ENCODE measurements at regions not wholly inside any gene's neighbourhood (a gene's known extent, or its start where the extent isn't known, plus 50 kb on each side); places are given as distances from the start of the nearest gene placed in this dataset.

DNA sequence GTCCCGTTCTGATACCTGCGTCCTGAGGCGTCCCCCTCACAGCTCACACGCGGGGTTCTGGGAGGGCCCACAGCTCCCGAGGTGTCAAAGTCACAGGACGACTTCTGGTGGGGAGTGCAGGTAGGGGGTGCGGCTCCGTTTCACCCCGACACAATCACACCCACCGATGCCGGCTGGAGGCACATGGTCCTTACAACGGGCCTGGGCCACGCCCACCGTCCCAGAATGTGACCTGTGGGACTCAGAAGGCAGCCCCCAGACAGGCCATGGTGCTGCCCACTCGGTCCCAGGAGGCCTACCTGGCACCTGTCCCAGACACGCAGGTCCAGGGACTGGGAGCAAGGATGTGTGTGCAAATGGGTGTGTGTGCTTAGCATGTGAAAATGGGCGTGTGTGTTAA is 86.0 kb downstream of the UNCX start:
- DNase-seq = no peak

DNA sequence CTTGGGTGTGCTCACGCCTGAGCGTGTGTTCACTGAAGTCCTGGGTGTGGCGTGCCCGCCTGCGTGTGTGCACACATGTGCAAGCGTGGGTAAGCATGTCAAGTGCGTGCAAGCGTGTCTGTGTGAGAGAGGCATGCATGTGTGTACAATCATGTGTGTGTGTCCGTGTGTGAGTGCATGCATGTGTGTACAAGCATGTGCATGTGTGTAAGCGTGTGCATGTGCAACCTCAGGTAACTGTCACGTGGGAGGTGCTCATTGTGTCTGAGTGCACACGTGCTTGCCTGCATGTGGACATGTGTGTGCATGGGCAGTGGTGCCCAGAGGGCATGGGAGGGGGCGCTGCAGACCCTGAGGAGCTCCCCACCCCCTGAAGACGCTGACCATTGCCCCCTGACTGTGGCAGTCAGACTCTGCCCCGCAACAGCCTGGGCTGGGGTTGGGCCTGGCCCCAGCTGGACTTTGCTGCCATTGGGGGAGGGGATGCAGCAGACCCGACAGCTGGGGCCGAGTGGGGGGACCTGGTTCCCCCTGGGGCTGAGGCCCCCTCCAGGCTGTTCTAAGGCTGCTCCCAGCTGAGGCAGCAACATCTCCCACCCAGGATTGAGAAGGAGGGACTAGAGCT is 88.1 kb downstream of the UNCX start:
- no peak for DNase-seq

DNA sequence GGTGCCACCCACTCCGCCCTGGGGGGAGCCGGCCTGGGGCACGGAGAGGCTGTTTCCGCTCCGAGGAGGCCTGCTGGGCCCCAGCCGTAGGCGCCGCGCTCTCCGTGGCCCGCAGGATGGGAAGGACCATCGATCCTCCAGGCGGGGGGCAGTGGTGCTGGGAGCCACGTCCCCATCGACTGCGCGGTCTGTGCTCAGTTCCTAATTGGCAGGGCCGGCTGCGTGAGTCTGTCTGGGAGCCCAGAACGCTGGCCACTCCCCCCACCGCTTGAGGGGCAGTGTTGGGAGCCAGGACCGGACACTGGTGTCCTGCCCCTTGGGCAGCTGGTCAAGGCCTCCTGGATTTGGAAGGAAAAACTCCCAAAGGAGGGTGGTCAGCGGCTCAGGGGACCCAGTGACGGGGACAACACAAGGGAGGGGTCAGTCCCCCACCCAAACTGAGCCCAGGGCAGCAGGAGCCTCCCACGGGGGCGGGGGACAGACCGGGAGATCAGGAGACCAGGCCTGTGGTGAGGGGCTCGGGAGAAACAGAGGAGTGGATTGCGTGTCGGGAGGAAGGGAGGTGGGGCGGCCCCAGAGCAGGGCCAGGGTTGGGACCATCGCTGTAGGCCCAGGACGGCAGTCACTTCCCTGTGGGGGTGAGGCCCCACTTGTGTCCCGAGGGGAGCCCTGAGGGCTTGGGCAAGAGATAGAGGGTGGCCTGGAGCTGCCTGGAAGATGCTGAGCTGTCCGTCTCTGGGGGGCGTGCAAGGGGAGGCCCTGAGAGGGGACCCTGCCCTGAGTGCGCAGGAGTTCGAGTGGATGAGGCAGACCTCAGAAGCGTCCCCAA is 89.0 kb downstream of the UNCX start:
- peak in 4 of 56 donors; percentile 5 to 11 (median 8) for DNase-seq

DNA sequence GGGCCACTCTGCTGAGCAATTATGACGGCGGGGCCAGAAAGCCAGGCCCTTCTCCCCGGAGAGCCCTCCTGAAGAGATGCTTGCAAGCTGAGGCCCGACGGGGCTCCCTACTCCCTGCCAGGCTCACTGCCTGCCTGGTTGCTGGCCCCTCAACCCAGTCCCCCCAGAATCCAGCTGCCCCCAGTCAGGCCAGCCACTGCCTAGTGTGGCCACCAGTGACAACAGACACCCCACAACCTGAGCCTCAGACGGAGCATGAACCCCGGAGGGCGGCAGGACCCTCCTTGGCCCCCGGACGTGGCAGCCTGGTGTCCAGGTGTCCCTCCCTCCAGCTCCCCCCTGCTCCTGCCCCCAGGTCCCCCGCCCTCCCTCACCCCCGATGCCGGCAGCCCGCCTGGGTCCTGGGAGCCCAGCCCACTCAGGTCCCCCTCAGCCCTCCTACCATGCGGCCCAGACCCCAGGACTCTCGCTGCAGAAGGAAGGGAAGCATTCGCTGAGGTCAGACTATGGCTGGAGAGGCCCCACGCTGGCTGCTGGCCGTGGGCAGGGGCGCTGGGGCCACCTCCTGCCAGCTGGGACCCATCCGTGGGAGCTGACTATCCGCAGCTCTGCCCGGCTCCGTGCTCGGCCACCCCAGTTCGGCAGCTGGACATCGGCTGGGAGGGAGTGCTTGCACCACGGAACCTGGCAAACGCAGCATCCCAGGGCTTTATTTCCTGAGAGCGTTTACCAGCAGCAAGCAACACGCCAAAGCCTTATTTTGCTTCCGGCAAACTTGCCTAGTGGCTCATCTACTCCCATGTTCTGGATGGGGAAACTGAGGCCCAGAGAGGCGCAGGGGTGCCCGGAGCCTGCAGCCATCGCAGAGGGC is 89.8 kb downstream of the UNCX start:
- DNase-seq = no peak

DNA sequence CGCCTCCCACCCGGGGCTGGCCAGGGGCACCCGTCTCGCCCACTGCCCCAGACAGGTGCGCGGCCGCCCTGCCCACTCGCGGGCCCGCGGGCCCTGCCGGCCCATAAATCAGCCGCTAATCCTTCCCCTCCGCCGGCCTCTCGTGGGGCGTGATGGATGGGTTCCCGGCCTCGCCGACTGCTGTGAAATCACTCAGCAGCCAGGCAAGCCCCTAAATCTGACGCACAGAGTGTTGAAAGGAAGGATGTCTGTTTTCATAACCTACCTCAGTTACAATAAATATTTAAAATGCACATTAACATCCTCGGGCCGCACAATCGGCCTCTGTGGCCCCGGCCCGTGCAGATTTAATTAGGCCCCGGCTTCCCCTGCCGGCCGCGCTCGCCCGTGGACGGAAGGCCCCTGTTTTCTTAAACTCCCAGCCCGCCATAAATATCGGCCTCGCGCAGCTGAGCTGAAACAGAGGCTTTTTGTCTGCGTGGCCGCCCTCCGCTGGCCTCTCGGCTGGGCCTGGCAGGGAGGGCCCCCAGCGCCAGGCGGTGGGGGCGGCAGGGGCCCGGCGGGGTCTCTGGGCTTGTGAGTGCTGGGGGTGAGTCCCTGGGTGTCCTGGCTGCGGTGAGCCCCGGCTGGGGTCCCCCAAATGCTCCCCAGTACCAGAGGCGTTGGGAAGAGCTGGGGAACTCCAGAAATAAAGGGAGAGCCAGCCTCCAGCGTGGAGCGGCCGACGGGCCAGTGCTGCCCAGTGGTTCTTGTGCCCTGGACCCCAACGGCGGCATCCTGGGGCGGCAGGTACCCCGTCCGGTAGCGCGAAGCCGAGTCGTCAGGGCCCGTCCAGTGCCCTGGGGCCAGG is 90.7 kb downstream of the UNCX start:
- peak in 39 of 56 donors; percentile 3 to 63 (median 26) for DNase-seq

DNA sequence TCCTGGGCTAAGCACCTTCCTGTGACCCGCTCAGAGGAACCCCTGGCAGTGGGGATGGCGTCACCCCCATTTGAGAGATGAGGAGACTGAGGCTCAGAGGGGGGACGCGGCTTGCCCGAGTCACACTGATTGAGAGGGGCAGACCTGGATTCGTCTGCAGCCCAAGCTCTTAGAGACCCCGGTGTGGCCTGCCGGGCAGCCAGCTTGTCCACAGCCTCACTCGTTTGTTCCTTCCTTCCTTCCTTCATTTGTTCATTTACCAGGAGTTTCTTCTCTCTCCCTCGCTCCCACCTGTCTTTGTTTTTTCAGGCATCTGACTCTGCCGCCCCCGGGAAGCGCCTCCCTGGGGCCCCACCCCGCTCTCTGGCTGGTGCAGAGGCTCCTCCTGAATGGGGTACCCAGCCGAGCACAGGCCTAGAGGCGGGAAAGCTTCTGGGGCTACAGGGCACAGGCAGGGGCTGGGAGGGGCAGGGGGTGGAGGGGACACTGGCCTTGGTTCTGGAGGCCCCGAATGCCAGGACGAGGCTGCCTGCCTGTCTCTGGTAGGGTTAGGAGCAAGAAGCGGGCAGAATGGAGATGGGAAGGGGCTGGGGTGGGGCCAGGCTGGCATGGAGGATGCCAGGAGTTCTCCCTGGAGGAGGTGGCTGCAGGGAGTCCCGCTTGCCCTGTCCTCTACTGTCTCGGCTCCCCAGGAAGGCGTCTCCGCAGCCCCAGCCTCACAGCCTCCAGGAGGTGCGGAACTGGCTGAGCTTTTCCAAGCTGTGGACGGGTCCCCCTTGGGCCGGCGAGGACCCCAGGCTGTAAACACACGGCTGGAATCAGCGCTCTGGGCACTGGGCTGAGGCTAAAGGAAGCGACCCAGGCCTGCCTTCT is 91.6 kb downstream of the UNCX start:
- no peak for DNase-seq

DNA sequence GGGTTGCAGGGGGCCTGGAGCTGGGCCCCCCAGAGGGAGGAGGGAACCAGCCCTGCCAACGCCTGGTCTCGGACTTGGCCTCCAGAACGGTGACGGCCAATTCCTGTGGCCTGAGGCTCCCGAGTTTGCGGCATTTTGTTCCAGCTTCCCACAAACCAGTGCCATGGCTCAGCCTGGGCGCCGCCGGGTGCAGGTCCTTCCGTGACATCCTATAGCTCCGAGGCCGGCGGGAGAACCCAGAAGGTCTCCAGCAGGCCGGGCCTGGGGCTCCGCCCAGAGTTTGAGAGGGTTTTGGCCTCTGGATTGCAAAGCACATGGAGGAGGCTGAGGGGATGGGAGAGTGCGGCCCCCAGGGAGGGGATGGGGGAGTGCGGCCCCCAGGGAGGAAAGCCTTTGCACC is 92.6 kb downstream of the UNCX start:
- DNase-seq = no peak

DNA sequence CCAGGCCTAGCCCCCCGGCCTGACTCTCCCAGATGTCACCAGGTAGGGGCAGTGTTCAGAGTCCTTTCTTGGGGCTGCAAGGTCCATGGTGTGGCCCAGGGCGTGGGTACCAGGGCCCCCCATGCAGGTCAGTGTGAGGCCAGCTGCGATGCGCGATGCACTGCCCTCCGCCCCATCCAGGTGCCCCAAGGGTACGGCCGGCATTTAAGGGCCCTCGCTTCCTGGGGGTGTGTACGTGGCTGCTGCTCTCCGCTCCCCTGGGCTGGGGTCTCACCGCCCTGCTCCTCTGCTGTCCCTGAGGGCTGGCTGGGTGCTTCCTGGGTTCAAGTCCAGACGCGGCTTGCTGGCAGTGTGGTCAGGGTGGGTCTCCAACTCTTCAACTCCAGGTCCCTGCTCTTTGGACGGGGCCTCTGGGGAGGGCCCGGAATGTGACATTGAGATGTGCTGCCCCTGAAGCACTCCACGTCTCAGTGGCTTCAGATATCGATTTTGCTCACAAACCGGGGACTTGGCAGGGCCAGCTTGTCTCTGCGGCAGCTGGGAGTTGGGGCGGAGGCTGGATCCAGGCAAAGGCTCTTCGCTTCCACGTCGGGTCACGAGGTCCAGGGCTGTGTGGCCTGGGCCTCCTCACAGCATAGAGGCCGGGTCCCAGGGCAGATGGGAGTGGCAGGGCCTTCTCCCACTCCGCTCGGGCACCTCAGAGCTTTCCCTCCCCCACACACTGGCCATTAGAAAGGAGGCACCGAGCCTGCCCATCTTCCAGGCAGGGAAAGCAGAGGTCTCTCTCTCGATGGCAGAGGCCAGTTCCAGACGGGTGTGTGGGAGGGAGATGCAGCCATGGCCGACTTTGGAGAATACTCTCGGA is 93.2 kb downstream of the UNCX start:
- no peak for DNase-seq

DNA sequence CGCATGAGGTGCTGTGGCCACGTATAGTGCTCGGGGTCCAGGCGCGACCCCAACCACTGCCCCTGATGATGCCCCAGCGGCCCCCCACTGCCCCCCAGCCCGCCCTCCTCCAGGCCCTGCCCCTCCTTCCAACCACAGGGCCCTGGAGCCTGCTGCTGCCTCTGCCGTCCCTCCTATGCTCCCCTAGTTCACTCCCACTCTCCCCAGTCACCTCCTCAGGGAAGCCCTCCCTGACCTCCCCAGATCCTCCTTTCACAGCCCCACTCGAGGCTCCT is 93.8 kb downstream of the UNCX start:
- no peak for DNase-seq

DNA sequence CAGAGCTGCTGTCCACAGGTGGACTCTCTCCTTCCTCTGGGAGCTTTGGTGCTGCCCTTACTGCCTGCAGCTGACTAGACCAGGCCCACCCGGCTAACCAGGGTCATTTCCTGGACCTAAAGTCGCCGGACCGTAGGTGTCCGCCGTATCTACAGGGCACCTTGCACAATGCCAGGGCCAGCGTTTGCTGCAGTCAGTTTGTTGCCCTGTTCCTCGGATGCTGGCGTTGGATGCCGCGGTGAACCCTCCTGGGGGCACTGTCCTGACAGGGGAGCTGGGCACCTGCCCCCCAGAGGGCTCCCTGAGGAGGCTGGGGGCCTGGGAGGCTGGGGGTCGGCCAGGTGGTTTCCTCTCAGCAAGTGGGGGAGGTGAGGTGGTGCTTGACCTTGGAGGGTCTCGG is 96.6 kb downstream of the UNCX start:
- no peak for DNase-seq

DNA sequence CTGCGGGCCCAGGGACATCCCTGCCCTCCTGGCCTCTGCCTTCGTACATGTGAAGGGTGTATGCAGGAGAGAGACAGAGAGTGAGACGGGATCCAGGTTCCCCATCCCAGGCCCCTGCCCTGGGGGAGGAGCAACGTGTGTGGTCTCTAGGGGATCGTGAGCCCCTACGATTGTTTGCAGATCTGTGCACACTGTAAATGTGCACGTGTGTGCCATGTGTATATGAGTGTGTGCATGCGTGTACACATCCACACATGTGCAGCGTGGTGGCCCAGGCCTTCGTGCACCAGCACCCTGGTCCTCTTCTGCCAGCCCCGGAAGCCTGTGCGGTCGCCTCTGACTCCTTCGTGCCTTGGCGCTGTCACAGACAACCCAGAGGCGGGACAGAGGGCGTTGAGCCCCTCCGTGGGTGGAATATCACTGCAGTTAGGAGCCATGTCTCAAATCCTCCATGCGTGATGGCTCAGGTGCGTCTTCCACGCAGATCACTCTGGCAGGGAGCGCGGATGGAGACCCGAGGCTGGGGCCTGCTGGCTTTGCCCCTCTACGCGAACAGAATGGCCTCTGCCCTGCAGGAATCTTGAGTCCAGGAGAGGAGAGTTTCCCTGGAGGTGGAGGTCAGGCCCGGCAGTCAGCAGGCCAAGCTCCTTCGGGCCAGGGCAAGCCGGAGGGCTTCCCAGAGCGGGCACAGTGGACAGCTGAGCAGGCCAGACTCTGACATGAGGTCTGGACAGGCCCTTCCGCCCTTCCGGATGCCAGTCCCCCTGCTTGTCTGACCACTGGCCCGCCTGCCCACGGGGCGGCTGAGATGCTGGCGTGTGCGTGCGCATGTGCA is 97.5 kb downstream of the UNCX start:
- DNase-seq = no peak

DNA sequence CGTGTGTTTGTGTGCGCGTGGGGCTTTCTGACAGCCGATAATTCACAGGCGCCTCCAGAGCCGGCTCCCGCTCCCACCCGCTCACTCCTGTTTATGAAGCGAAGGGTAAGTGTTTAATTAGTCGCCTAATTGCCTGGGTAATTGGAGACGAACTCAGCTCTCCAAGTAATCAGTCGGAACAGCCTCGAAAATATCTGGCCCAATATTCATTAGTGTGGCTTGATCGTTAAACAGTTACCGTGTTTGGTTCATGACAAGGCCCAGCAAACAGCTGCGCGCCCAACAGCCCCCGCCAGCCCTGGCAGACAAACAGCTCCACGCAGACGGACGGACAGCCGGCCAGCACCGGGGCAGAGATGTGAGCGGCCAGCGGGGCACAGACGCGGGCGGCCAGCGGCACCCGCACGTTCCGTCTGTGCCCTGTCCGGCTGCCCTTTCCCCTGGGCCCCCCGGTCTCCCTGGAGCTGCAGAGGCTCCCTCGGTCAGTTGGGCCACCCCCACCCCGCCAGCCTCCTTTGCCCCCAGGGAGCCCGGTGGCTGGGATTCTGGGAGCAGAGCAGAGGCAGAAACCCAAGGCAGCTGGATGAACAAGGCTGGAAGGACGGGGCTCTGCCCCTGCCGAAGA is 98.2 kb downstream of the UNCX start:
- no peak for DNase-seq

DNA sequence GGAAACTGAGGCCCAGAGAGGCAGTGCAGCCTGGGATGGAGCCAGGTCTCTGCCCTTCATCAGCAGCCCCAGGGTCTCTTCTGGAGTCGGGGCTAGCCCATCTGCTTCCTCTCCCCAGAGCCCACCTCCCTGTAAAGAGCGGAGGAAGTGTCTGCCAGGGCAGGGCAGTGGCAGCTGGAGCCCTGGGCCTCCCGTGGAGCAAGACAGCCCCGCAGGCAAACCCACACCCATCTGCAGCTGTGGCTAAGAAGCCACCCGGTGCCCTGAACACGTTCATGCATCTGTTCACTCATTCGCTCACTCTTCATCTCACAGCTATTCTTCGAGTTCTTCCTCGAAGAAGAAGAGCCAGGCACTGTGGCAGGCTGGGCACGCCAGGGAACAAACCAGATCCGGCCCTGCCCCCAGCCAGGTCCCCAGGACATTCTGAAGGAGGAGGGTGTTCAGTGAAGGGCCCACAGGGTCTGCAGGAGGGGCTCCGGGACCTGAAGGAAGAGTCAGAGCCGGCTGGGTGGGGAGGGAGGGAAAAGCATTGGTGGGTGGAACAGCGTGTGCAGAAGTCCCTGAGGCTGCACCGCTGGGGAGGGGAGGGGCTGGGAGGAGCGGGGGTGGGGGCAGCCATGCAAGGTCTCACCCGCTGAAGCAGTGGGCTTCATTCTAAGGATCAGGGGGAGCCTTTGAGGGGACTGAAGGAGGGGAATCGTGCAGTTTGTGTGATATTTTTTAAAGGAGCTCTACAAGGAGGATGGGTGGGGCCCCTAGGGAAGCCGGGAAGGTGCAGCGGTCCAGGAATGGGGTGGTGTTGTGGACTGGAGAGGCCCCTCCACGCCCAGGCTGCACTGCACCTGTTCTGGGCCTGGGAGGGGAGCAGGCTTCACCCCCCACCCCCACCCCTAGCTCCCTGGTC is 99.1 kb downstream of the UNCX start:
- DNase-seq = no peak

DNA sequence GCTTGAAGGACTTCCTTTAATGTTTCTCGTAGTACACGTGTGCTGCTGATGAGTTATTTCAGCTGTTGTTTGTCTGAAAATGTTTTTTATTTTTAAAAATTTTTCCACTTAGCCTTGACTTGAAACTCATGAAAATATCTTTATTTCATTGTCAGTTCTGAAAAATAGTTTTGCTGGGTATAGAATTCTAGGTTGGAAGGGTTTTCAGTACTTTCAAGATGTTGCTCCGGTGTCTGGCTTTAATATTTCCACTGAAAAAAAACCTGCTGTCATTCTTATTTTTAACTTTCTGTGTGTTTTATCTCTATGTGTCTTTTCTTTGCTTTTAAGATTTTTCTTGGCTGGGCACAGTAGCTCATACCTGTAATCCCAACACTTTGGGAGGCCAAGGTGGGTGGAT is 103.8 kb downstream of the UNCX start:
- no peak for DNase-seq

DNA sequence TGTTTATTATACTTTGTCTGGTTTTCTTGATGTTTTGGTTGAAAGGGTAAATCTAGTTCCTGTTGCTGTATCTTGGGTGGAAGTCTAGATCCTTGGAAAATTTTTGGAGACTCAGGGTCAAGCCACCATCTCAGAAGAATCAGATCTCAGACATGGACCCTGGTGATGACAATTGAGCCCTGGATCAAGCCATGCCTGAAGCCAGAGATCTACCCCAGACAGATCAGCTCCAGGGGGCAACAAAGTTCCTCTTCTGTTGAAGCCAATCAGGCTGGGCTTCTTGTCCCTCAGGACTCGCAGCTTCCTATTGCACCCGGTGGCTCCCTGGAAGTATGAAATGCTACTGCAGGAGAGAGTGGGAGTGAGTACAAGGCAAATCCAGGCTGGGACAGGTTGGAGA is 106.9 kb downstream of the UNCX start:
- DNase-seq = no peak

DNA sequence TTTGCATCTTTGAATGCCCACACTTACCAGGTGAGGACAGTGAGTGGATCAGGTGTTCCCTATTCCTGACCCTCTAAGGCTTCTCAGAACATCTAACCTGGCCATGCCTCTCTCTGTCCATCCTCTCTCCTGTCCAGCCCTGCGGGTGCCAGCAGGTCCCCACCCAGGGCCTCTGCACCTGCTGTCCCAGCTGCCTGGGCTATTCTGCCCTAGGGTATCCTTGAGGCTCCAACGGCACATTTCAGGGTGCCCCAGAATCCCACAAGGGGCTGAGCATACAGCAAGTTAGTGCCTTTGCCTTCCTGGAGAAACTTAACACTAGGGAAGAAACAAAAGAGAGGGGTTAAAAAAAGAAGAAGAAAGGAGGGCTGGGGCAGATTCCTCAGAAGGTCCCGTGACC is 107.4 kb downstream of the UNCX start:
- DNase-seq = no peak

All from nucleus accumbens (tissue), 56 donors.